ENCODE measurements at regions not wholly inside any gene's neighbourhood (a gene's known extent, or its start where the extent isn't known, plus 50 kb on each side); places are given as distances from the start of the nearest gene placed in this dataset.

DNA sequence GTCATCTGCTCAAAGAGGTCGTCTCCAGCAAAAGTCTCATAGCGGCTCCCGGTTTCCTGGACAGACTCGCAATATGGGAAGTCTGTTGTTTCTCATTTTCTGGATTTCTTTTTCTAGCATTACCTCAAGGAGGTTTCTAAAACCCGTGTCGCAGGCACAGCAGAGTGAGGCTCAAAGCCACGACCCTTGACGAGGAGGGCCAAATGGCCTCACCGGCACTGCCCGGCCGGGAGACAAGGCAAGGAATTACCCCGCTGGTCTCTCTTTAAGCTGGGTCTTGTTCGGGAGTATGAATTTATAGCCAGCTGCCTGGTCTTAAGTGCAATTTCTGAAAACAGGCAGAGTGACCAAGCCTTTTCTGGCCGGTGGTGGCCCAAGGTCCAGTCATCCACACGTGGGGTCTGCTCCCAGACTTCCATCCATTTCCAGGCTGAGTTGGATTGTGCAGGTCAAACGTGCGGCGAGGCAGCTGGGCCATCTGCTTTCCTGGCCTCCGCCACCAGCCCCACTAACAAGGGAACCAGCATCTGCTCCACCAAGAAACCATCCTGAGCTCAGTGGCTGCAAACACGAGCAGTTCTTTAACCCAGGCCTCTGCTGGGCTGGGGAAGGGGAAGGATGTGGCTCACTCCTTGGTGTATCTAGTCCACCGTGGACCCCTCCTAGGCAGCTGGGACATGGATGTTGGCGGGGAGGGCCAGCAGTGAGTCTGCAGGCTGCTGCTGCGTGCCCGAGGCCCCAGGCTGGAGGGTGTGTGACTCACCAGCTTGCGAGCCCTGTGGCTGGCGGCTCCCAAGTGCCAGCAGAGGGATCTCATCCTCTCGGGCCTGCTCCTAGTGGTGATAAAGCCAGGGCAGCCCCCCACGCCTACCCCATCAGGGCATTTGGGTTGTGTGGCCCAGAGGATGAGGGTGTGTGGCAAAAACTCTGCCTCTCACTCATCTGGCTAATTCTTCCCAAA is 55.6 kb upstream of the COL5A1 start:
- no peaks in the 10 kb centered on the region for H3K36me3 ChIP-seq
- TF ChIP-seq, protein P1, sequence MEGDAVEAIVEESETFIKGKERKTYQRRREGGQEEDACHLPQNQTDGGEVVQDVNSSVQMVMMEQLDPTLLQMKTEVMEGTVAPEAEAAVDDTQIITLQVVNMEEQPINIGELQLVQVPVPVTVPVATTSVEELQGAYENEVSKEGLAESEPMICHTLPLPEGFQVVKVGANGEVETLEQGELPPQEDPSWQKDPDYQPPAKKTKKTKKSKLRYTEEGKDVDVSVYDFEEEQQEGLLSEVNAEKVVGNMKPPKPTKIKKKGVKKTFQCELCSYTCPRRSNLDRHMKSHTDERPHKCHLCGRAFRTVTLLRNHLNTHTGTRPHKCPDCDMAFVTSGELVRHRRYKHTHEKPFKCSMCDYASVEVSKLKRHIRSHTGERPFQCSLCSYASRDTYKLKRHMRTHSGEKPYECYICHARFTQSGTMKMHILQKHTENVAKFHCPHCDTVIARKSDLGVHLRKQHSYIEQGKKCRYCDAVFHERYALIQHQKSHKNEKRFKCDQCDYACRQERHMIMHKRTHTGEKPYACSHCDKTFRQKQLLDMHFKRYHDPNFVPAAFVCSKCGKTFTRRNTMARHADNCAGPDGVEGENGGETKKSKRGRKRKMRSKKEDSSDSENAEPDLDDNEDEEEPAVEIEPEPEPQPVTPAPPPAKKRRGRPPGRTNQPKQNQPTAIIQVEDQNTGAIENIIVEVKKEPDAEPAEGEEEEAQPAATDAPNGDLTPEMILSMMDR (IDR thresholded peaks at IDR 0.05), result no peak
- TF ChIP-seq POLR2A (IDR thresholded peaks at IDR 0.05) (no peak), POLR2AphosphoS5 (IDR thresholded peaks at IDR 0.05; ENCODE audit: insufficient read depth in 1 of 2, low read depth in 1 of 2) (no peak)
- peak; percentile 52 to 79 for DNase-seq (ENCODE audit: extremely low spot score in 2 of 2)
- H3K27me3 ChIP-seq, result no peaks in the 10 kb centered on the region
- H3K4me1 ChIP-seq, result peaks cover 1% of the 10 kb centered on the region
- intact Hi-C loops (cut with DNase I), result no loop called here
- H3K27ac ChIP-seq, result no peak overlapping the region
- H3K9me3 ChIP-seq, result no peaks in the 10 kb centered on the region
- H3K4me3 ChIP-seq, result no peak overlapping the region

DNA sequence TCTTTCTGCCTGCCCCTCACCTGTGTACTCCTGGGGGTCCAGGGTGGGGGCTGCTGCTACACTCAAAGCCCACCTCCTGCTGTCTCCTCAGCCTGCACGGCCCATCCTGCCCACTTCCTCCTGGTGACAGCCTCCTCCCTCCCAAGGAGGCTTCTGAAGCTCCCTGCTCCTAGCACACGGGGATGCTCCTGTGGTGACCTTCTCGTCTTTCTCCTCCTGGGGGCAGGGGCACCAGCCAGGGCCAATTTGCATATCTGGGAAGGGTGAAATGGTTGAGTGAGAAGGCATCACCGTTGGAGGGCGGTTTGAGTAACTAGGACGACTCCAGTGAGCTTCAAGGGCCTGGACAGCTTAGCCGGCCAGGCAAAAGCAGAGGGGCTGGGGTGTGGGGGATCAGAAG is 51.9 kb upstream of the COL5A1 start:
- no peaks in the 10 kb centered on the region for H3K27me3 ChIP-seq
- H3K9me3 ChIP-seq, result no peaks in the 10 kb centered on the region
- no peak overlapping the region for H3K27ac ChIP-seq
- peaks cover 21% of the 10 kb centered on the region for H3K4me1 ChIP-seq
- TF ChIP-seq, protein P1 (IDR thresholded peaks at IDR 0.05), result no peak
- TF ChIP-seq POLR2AphosphoS5 (IDR thresholded peaks at IDR 0.05; ENCODE audit: insufficient read depth in 1 of 2, low read depth in 1 of 2) (no peak), POLR2A (IDR thresholded peaks at IDR 0.05) (no peak)
- peak in 1 of 2 donors; percentile 79 for DNase-seq (ENCODE audit: extremely low spot score in 2 of 2)
- intact Hi-C loops (cut with DNase I), result no loop called here
- no peaks in the 10 kb centered on the region for H3K36me3 ChIP-seq
- no peak overlapping the region for H3K4me3 ChIP-seq

DNA sequence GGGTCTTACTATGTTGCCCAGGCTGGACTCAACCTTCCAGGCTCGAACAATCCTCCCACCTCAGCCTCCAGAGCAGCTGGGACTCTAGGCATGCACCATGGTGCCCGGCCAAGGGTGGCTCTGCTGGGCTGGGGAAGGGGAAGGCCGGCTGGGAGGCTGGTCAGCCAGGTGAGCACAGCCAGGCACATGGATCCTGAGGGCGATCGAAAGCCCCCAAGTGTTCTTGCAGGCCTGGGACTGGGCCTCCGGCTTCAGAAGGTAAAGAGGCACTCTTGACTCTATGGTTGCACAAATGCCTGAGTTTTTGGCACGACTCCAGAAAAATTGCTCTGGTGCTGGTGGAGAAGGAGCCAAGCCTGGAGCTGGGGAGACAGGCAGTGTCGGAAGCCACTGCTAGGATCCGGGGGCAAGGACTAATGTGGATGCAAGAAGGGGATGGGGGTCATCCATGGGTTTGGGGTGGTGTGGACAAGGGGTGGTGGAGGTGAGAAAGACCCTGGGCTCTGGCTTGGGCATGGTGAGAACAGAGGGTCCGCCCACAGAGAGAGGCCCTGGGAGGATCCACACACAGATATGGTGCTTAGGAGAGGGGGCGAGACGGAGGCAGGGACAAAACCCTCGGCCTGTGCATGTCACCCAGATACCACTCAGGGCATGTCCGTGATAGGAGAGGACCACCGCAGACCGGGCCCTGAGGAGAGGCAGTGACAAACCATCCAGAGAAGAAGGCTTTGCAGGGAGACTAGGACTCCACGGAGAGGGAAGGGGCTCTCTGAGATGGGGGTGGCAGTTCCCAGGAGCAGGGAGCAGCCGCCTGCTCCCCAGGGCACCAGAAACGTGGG is 51.1 kb upstream of the COL5A1 start:
- intact Hi-C loops (cut with DNase I), result no loop called here
- Histone ChIP-seq H3K27me3 (no peaks in the 10 kb centered on the region), H3K36me3 (no peaks in the 10 kb centered on the region), H3K4me1 (peaks cover 21% of the 10 kb centered on the region), H3K27ac (peak overlapping the region; percentile 76), H3K4me3 (no peak overlapping the region), H3K9me3 (no peaks in the 10 kb centered on the region)
- peak; percentile 70 to 92 for DNase-seq (ENCODE audit: extremely low spot score in 2 of 2)
- TF ChIP-seq POLR2A (IDR thresholded peaks at IDR 0.05), result no peak

DNA sequence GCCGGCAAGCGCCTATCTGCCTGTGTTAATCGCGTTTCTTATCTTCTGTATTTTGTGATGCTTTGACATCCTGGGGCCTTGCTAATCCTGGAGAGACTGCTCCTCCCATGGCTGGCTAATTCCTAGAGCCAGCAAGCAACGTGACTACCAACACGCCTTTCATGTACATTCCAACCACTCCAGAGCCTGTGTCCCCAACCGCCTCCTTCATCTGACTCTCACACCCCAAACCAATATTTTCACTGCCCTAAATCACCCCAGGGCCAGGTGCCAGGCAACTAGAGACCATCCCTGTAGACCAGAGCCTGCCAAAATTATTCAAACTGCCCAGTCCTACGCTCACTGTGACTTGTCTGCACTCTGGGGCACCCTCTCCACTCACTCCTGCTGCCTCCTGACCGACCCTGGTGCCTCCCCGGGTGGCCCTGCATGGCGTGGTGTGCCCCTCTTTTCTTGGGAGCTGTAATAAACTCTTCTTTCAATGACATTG is 50.5 kb upstream of the COL5A1 start:
- TF ChIP-seq POLR2A (IDR thresholded peaks at IDR 0.05) (no peak), POLR2AphosphoS5 (IDR thresholded peaks at IDR 0.05; ENCODE audit: insufficient read depth in 1 of 2, low read depth in 1 of 2) (no peak)
- TF ChIP-seq, protein P1 (IDR thresholded peaks at IDR 0.05), result no peak
- H3K9me3 ChIP-seq, result no peaks in the 10 kb centered on the region
- intact Hi-C loops (cut with DNase I), result no loop called here
- H3K4me1 ChIP-seq, result peaks cover 21% of the 10 kb centered on the region
- no peak overlapping the region for H3K4me3 ChIP-seq
- peak overlapping the region; percentile 76 for H3K27ac ChIP-seq
- no peaks in the 10 kb centered on the region for H3K27me3 ChIP-seq
- H3K36me3 ChIP-seq, result no peaks in the 10 kb centered on the region
- peak; percentile 70 to 74 for DNase-seq (ENCODE audit: extremely low spot score in 2 of 2)

DNA sequence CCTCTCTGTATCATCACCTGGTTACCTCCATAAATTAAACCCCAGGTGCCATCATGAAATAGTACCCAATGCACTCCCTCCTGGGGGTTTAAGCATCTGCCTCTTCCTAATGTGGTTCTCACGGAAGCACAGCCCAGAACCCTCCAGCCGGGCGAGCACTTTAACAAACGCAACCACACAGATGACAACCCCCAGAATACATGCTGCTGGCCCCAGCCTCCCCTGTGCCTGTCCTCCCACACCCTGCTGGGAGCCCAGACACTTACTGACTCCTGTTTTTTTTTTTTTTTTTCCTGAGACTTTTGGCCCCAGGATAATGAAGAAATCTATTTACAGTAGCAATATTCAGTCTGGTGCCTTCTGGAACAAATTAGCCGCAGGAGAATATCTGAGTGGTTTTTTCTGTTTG is 50.0 kb upstream of the COL5A1 start:
- intact Hi-C loops (cut with DNase I), result no loop called here
- peaks cover 21% of the 10 kb centered on the region for H3K4me1 ChIP-seq

More for the DNA sequence above, 50.0 kb upstream of the COL5A1 start:
- H3K9me3 ChIP-seq, result no peaks in the 10 kb centered on the region
- H3K4me3 ChIP-seq, result no peak overlapping the region
- H3K27ac ChIP-seq, result peak overlapping the region; percentile 76
- H3K27me3 ChIP-seq, result no peaks in the 10 kb centered on the region
- H3K36me3 ChIP-seq, result no peaks in the 10 kb centered on the region
- no peak for DNase-seq (ENCODE audit: extremely low spot score in 2 of 2)
- TF ChIP-seq POLR2AphosphoS5 (IDR thresholded peaks at IDR 0.05; ENCODE audit: insufficient read depth in 1 of 2, low read depth in 1 of 2) (no peak), POLR2A (IDR thresholded peaks at IDR 0.05) (no peak)
- TF ChIP-seq, protein P1 (IDR thresholded peaks at IDR 0.05), result no peak

Measured in vagina (tissue), 2 donors.